Stimulated activated CD4-positive, alpha-beta T cell treated with anti-CD3 and anti-CD28 coated beads, Interleukin-12 subunit alpha, Interleukin-12 subunit beta, amount 100 ng/mL, for 48 hours (primary cell): ENCODE measurements at regions not wholly inside any gene's neighbourhood (a gene's known extent, or its start where the extent isn't known, plus 50 kb on each side); places are given as distances from the start of the nearest gene placed in this dataset.
"Not testable (repeated sequence)": the region's sequence is repeated elsewhere in the genome, so short reads cannot be mapped to it uniquely, and the experiment has no call there.

ENCODE experiments used
- DNase-seq, 3 donors: peaks; one replicate each; pipeline ENCODE4 v3.0.0-alpha.2; 2020; ENCODE audit warnings: low read depth in 2 of 3, low spot score in 1 of 3

DNA sequence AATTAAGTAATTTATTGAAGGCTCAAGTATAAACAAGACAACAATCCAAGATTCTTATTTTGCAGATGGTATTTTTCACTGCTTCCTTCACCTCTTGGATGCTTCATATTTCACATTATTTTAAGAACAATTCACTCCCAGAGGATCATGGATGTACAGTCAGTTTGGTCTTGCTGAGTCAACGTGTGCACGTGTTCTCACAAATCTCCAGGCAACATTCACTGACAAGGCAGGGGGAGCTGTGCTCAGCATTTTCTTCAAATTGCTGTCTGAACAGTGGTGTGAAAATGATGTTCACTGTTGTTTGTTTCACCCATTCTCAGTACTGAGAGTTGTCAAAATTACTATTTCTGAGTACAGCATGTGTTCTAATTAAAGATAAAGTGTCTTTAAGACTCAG is 118.3 kb upstream of the SLC38A4 start:
- DNase-seq = no peak

DNA sequence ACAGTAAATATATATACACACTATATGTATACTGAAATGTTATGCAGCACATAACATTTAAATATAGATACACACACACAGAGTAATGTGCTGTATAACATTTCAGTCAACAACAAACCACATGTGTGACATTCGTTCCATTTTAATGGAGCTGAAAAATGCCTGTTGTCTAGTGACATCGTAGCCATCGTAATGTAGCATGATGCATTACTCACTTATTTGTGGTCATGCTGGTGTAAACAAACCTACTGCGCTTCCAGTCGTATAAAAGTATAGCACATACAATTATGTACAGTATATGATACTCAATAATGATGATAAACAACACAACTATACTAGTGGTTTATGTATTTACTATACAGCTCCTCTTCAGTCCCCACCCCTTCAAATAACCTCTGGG is 119.0 kb upstream of the SLC38A4 start:
- DNase-seq = no peak

DNA sequence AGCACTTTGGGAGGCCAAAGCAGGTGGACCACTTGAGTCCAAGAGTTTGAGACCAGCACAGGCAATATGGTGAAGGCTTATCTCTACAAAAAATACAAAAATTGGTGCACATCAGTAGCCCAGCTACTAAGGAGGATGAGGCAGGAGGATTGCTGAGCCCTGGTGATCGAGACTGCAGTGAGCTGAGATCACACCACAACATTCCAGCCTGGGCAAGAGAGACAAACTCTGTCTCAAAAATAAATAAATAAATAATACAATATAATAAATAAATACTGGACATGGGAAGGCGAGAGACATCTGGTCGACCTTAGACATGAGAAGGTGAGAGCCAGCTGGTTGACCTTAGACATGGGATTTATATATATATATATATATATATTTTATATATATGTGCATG is 119.8 kb upstream of the SLC38A4 start:
- no peak for DNase-seq

DNA sequence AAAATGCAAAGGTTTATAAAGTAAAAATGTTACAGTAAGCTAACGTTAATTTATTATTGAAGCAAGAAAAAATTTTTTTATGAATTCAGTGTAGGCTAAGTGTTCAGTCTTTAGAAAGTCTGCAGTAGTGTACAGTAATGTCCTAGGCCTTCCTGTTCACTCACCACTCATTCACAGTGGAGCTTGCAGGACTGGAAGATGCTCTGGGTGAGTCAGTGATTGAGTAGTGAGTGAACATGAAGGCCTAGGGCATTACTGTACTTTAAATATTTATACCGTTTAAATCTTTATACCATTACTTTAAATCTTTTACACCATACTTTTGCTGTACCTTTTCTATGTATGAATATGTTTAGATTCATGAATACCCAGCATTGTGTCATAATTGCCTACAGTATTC is 120.3 kb upstream of the SLC38A4 start:
- DNase-seq = no peak

DNA sequence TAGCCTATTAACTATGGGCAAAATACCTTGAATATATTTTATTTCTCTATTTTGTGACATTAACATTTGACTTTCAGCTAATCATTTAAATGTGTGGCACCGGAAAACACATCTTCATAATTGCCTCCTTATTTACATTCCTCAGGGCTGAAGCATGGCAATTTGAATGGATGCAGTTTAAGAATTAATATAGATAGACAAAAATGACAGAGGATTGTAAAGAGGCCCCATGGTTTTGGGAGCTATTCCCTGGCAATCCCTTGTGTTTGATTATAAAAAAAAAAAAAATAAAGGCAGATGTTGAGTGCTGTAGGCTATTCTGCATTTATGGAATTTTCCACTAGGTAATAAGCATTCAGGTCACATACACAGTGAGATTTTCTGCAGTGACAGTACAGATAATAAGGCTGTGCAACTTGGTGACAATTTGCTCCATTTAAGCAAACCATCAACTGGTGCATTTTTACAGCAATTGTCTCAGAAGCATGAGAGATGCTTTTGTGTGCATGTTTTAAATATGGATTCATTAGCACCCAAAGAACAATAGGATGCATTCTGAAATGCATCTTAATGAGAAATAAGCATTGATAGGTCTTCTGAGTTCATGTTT is 123.2 kb upstream of the SLC38A4 start:
- DNase-seq = no peak

DNA sequence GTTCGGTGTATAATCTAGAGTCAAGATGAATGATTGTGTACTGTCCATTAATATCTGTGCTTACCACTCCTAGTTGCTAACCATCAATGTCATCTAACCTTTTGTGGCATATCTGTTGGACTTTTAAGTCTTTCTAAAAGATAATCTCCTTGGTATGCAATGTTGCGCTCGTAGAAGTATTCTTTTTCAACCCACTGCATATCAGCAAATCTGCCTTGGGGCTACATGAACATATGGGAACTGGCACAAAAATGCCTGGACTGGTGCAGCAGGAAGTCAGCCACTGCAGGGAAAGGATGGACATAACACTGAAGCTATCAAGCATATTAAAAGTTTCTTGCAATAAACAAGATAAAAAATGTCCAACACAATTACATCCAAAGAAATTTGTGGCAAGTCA is 124.3 kb upstream of the SLC38A4 start:
- no peak for DNase-seq

DNA sequence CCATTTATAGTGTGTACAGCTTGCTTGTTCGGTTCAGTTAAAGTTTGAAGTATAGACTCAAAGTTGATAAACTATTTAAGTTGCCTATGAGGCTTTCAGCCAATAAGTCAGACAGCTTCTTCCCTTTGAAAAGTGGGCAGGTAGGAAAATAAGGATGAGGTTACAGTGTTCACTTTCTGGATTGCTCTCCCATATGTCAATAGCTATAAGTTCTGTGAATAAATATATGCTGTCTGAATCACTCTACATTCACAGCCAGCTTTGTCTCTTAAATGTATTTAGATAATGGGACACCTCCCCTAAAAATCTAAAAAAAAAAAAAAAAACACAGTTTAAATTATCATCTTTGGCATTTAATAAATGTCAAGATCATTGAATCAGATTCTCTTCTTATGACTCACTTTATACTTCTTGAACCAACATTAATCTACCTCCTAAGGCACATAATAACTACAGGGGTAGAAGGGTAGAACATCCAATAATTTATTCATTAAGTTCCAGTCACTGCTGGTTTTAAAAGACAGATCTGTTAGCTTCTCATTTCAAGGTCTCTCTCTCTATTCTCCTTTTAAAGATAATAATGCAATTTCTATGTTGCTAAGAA is 126.4 kb upstream of the PCED1B start:
- no peak for DNase-seq

DNA sequence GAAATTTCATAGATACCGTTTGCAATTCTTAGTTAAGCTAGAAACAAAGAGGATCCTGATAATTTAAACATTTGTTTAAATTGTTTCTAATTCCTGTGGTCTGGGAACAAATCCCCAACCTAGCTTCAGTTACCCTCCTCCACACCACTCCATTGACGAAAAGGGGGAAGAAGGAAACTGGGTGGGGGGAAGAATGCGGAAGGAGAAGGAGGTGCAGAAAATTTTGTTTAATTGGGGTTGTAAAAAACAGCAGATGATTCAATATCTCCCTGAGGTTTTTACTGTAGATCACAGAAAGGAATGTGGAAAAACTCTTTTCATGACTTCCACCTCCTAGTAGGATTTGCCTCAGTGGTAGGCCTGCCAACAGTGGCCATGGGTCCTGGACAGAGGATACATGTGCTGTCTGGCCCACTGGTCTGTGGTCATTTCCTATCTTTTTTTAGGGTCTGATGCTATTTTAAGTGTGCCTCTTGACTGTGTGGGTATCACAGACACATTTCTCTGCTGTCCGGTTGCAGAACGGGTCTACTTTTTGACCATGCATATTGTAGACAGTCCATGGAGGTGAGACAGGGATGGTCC is 122.9 kb upstream of the PCED1B start:
- no peak for DNase-seq

DNA sequence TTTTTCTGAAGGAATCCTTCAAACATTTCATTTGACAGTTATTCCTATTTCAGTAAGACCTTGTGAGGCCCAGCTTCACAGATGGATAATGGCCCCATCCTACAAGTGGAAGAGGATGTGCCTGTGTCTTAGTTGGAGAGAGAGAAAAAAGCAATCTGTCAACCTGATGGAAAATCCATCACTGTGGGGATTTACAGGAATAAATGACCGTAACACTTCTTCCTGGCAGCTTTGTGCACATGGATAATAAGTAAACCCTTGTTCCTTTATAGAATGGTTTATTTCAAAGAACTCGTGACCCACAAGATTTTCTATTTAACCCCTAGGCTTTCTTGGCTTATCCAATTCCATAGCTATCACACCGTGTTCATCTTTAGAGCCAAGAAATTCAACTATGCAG is 121.4 kb upstream of the PCED1B start:
- DNase-seq = no peak

DNA sequence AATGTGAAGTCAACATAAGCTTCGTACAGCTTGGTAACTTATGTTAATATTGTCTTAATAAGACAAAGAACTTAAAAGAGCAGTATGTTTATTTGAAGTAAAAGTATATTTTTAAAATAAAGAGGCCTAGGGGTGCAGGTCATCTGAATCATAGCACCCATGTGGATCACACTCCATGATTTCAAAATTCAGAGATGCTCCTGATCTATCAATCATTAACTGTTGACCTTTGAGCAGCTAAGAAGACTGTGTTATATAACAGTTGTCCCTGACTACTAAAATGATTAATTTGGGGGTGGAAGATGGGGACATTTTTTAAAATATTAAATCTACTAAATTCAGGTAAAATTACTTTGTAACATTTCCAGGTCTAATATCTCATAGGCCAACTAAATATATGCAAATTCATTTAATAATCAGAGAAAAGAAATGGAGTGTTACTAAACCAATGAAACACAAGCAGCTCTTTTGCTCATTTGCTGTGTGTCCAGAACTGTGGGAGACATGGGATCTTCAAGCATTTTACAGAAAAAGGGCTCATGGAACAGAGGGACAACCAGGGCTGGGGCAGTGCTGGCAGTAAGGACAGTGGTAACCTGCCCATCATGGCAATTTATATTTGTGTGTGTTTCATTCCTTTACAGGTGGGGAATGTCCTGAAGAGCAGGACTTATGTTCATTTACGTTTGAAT is 120.7 kb upstream of the PCED1B start:
- no peak for DNase-seq

DNA sequence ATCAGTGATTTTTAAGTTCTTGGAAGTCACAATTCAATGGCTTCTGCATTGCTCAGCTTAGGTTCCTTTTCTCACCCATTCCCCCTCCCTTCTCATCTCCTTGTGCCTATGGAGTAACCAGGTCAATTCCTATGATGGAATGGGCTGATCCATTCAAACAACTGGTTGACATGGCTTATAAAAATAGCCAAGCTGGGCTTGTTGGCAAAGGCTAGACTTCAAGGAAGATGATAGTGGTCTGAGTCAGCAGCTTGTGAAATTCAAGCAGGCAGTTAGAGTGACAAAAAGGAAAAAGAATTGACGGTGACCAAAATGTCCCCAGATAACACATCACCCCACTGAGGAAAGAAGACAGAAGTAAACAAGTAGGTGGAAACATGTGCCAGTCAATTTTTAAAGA is 119.9 kb upstream of the PCED1B start:
- DNase-seq = no peak

DNA sequence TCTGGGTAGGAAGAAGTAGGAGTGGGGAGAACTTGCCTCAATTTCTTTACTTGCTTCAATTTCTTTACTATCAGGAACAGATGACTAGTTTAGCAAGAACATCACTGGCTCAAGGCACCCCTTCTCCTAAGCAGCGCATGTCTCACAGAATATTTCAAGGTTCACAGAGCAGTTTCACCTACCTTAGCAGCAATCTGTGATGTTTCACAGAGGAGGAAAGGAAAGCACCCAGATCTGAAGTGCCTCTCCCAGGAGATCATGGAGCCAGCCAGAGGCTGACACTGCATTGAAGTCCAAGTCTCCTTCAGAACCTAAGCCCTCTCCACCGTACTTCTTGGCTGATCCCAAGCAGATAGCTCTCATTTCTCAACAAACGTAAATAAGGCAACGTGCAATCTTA is 118.7 kb upstream of the PCED1B start:
- no peak for DNase-seq

DNA sequence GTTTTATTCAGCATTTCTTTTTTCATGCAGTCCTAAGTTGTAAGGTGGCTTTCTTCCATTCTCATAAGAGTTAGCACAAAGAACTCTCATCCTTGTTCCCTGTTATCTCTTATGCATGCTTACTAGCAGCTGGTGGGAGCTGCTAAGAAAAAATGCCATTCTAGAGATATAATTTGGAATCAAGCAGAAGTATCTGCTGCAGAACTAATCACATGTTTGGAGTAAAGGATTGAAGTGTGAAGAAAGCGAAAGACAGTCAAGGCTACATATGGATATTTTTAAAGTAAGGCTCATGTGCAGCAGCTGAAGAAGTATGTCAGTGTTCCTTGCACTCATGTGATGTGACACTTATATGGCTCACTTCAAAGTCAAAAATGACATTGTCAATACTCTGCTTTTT is 116.2 kb upstream of the PCED1B start:
- no peak for DNase-seq

DNA sequence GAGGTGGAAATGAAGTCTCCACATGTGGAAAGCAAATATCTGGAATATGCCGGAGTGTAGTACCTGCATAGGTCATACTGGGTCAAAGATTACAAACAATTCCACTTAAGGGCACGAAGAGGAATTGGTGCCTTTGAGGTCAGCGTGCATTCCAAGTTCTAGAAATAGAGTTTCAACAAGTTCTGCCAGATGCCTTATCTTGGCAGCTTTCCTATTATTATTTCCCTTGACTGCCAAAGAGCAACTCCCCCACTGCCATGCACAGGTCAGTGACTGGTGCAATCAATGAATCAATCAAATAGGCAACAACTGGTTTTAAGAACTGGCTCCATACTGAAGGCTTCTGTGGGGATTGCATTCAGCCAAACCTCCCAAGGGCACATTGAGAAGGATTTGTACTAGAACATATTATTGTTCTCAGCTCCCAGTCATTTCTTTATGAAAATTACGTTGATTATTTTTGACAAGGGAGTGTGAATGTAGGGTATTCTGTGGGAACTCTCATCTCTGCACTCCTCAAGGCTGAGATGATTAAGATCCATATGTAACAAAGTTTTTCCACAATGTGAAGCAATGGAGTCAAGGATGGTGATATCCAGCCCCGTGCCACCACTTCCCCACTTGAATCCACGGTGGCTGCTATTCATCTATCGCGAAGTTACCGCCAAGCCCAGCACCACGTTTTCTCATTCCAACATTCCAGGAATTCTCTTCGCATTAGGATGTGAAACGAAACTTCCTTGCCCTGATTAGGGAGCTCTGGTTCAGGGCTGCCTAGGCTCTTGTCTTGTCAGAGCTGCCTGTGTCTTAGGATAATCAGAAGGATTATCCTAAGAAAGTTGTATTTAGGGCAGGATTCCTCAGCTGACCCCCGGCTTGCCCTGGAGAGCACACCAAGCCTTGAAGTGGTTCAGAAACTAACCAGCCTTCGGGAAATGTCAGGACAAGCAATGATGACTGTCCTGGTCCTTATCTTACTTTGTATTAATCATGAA is 115.1 kb upstream of the PCED1B start:
- no peak for DNase-seq

DNA sequence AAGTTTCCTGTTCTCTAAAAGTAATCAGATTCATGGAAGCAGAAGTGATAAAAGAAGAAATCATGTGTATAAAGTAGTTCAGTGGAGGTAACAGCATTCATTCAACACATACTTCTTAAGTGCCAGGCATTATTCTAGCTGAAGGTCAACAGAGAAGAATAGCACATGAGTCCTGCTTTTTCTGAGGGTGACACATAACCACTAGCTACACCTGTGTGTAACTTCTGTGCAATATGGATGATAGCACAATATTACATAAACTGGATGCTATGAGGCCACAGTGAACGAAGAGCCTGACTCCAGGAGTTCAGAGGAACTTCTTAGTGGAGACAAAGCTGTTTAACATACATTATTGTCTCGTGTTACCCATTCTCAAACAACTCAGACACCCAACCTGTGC is 114.3 kb upstream of the PCED1B start:
- DNase-seq = no peak

DNA sequence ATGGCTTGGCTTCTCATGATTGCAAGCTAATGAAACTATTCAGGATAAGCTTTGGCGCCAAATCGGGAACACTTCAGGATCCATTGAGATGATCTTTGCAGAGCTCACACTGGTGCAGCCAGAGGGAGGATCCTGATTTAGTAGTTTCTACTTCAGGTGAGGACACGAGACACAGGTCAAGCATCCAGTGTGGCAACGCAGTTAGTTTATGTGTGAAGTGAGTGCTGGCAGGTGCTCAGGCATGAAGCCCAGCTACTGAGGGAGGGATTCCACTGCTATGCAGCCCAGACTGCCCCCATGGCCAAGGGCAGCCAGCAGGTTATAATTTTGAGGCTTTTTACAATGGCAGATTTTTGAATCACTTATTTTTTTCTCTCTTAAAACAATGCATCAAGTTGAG is 113.5 kb upstream of the PCED1B start:
- no peak for DNase-seq

DNA sequence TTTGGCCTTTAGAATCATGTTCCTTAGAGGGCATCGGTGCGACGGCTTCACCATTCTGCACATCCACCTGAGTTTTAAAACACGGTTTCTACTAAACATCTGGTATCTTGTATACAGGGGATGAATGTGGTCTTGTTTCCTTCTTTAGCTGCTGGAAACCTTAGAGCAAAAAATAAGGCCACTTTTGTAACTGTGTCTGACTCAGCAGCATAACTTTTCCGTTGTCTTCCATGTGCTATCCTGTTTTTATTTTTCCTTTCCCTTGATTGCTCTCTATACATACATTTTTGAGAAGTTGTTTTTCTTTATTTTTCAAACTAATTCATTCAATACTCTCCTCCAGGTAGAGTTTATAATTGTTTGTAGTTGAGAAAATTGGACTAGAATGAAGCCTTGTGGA is 108.8 kb upstream of the PCED1B start:
- no peak for DNase-seq

DNA sequence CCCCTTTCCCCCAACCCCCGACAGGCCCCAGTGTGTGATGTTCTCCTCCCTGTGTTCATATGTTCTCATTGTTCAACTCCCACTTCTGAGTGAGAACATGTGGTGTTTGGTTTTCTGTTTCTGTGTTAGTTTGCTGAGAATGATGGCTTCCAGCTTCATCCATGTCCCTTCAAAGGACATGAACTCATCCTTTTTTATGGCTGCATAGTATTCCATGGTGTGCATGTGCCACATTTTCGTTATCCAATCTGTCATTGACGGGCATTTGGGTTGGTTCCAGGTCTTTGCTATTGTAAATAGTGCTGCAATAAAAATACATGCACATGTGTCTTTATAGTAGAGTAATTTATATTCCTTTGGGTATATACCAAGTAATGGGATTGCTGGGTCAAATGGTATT is 105.5 kb upstream of the PCED1B start:
- not testable (repeated sequence) for DNase-seq

DNA sequence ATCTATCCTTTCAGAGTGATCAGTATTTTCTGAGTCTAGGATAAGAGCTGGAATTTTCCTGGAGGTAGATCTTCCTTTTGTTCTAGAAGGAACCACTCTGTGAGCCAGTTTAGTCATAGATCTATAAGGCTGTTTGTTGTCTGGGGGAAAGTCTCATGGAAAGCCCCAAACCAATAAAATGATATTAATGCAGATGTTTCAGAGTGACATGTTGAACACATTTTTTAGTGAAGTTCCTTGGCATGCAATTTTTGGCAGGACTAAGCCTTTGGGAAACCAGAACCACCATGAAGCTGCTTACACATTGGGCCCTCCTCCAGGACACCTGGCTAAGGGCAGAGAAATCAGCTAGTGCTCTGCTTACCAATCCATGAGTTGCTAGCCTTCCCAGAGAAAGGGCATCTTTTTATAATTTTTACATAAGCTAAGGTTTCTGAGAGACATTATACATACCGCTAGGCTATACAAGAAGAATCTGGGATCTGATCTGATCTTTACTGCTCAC is 101.5 kb upstream of the PCED1B start:
- DNase-seq = no peak

DNA sequence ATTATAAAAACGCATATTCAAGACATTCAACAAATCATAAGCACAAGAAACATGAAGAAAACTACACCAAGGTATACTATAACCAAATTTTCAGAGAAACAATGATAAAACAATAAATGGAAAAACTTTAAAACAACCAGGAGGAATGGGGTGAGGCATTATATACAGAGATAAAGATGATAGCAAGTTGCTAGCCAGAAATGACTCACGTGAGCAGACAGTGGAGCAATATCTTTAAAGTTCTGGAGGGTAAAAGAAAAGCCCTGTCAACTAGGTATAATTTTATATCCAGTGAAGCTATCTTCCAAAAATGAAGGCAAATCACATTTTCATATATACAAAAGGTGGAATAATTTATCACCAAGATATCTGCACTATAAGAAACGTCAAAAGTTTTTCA is 97.8 kb upstream of the PCED1B start:
- DNase-seq = no peak
